Stimulated activated naive CD8-positive, alpha-beta T cell treated with anti-CD3 and anti-CD28 coated beads, Interleukin-15, Interleukin-2, amounts not matched to agents 100 U/mL and 50 U/mL, for 24 hours (primary cell): ENCODE measurements at regions not wholly inside any gene's neighbourhood (a gene's known extent, or its start where the extent isn't known, plus 50 kb on each side); places are given as distances from the start of the nearest gene placed in this dataset.
"Not testable (repeated sequence)": the region's sequence is repeated elsewhere in the genome, so short reads cannot be mapped to it uniquely, and the experiment has no call there.

Experiments
- ATAC-seq: fragments of 150-1000 bp; cut with Tn5 transposase; one replicate; pipeline ENCODE4 v1.10.0; 2021
- DNase-seq: peaks from one replicate; pipeline ENCODE4 v3.0.0; 2021

DNA sequence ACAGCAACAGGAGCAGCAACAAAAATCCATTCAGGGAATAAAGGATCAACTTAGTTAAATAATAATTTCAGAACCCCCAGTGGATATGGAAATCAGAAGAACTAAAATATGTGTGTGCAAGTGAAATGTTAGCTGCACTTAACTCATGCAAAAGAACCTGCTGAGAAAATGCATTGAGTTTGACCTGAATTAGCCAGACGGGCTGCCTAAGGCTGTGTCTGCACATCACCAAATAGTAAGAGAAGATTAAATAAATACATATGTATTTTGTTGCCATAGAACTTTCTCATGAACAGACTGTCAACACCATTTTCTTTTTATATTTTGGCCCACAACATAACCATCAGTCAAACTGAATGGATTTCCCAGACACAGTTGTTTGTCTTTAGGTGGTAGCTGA, 262.0 kb upstream of the PIK3C3 start:
- DNase-seq: no peak
- ATAC-seq: no peak

GRCh38 chr18:41690332-41691127, 264.5 kb upstream of the PIK3C3 start:
- DNase-seq (no peak), ATAC-seq (no peak)

- no peak for ATAC-seq
- no peak for DNase-seq
These were observed 267.9 kb upstream of the PIK3C3 start for GRCh38 chr18:41687138-41687537.

- DNase-seq: no peak
- ATAC-seq: no peak
These were observed 273.7 kb upstream of the PIK3C3 start for GRCh38 chr18:41681138-41681880.

DNA sequence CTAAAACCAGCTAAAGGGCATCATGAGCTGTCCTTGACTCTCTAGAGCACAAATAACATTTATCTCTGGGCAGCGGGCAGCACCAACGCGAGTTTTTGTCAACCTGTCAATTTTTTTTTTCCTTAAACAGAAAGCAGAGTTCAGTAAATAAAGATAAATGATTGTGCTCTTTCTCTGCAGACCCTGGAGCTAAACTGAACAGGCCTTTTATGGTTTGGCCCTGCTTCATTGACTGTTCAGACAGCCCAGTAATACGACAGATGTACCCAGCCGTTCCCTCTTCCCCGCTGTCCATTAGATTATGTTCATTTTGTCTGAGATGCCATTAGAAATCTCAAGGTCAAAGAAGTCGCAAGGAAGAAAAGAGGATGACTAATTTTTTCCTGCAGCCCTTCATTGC, 280.5 kb upstream of the PIK3C3 start:
- DNase-seq (no peak), ATAC-seq (no peak)

DNA sequence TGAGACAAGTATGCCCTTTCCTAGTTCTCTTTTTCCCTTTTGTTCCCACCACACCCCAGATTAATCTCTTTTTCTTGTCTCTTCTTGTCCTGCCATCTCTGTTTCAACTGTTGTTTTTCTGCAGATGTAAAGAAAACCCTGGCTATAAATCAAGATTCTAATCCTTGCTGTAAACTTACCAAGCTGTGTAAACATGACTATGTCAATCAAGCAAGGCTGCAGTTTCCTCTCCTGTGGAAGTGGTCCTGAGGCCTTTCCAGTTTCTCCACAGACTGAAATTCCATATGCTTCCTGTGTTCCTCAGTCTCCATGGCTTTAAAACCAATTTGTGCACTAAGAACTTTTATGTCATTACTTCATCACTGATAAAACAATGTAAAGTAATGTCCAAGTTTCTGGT, 288.8 kb upstream of the PIK3C3 start:
- DNase-seq: no peak
- ATAC-seq: no peak

- DNase-seq (no peak), ATAC-seq (no peak)
These were observed 289.8 kb upstream of the PIK3C3 start for GRCh38 chr18:41665210-41665609.

GRCh38 chr18:41660654-41661053, 294.4 kb upstream of the PIK3C3 start:
- no peak for DNase-seq
- ATAC-seq: no peak

DNA sequence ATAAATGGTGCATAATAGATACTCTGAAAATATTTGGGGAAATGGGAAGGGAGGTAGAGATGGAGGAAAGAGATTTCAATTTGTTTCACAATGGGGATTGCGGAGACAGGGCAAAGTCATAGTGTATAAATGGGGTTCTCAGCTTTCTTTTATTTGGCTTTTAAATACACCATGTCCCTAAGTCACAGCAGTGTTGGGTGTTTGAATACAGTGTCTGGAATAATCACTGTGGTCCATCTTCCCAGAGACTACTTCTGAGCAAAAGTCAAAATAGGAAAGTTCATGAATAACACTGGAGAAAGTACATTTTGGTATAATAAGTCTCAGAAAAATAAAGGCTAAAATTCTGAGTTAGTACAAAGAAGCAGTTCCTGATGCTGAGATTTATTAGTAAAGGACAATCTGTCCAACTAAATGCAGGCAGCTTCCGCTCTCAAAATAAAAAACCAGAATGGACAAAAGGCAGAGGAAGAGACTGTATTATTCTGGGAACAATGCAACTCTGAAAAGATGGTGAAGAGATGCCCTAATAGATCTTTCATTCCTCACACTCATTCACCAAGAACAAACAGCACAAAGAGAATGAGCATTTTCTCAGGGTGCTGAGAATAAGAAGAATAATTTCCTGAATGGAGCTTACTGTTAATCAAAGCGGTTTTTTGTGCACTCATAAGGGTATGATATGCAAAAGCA, 295.4 kb upstream of the PIK3C3 start:
- no peak for ATAC-seq

GRCh38 chr18:41657189-41657588, 297.8 kb upstream of the PIK3C3 start:
- ATAC-seq: no peak
- no peak for DNase-seq

More for the DNA sequence above, 295.4 kb upstream of the PIK3C3 start:
- no peak for DNase-seq

DNA sequence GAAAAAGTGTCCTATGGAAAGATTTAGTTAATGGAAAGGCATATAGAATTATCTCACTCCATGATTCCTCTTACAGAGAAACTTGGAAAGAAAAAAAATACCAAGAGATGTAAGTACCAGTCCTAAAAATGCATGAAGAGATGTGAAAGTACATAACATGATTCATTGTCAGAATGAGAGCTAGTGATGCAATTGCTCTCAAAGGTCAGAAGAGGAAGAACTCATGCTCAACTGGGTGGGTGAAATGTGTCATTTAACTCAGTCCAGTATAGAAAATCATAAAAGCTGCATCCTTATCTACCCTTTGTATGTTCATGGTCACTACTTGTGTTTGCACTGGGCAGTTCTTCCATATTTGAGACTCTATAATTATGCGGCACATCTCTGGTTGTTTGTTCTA, 300.0 kb upstream of the PIK3C3 start:
- ATAC-seq (no peak), DNase-seq (no peak)

- DNase-seq (no peak), ATAC-seq (no peak)
These were observed 307.1 kb upstream of the PIK3C3 start for GRCh38 chr18:41647914-41648313.

DNA sequence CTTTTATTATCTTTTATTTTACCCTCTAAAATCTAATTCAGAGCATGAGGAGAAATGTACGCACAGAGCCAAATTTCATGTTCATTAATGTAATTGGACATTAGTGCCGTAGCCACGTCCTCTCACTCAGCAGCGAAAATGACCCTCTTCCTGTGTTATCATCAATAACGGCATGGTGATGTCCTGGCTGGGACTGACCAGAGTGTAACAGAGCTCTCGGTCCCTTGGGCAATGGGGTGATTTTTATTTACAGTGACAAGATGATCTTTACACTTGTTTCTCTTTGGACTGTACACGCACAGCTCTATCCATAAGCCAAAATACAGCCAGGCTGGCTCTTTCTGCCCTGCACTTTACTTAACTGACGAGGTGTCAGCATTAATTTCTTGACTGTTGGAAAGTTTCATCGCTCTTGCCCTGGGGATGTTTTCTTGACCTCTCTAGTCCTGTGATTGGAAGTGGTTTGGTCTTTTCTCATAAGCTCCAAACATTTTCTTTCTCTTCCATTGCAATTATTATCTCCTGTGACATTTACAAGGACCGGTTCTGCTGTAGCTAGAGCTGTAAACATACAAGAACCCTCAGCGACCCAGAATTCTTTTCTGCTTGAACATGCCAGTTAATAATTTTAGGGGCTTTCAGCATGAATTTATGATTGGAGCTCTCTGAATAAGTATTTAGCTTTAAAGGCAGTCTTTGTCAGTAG, 308.0 kb upstream of the PIK3C3 start:
- DNase-seq (no peak), ATAC-seq (no peak)

DNA sequence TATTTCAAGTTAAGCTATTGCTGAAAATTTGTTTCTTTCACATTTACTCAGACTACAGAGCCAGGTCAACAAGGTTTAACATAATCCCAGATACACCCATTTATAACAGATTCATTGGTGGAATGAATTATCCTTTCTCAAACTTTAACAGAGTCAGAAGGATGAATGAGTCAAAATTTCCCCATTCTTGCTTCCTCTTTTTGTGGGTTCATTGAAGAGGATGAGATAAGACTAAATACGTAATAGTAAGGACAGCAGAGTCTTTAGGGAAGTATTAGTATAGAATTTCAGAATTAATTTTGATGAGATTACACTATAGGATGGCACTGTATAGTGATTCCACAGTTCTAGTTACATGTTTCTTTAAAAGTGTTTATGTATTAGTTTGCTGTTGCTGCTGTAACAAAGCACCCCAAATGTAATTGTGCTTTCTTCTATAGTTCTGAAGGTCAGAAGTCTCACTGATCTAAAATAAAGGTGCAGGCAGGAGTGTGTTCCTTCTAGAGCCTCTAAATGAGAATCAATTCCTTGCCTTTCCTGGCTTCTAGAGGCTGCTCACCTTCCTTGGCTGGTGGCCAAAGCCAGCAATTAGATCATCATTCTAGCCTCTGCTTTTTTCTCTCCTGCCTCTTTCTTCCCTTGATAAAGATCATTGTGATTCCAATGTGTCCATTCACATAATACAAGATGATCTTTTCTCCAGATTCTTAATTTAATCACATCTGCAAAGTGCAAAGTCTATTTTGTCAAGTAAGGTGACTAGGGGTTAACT, 309.3 kb upstream of the PIK3C3 start:
- ATAC-seq (no peak), DNase-seq (no peak)

- DNase-seq (no peak), ATAC-seq (no peak)
These were observed 310.6 kb upstream of the PIK3C3 start for GRCh38 chr18:41644466-41644865.

DNA sequence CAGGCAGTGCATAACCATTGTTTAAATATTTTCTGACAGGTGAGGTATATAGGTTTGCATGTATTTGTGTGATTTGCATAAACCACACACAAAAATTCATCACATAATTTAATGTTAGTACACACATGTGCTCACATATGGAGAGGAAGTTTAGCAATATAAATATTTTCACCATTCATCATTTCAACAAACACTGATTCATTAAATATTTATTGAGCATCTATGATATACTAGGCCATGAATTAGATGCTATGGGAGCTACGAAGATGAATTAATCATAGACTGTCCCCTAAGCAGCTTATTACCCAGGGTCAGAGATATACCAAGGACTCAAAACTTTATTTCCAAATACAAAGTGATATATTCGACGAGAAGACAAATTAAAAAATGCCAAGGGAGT, 311.6 kb upstream of the PIK3C3 start:
- no peak for DNase-seq
- no peak for ATAC-seq

DNA sequence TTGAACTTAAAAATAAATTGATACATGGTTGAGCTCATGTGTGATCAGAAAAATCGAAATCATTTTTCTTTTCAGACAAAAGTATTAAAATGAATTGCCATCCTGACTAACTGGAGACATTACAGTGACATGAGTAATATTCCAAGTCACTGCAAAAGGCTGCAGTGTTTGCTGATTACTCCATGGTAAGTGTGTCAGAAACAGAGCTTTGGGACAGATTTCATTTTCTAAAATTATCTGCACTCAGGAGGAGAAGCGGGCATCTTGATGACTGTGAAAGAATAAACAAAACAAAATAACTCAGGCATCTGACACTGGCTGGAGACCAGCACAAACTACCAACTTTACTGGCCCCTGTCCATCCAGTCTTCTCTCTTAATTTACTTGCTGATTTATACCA, 312.3 kb upstream of the PIK3C3 start:
- no peak for ATAC-seq

GRCh38 chr18:41639218-41639617, 315.8 kb upstream of the PIK3C3 start:
- DNase-seq (no peak), ATAC-seq (no peak)

More for the DNA sequence above, 312.3 kb upstream of the PIK3C3 start:
- DNase-seq: no peak

DNA sequence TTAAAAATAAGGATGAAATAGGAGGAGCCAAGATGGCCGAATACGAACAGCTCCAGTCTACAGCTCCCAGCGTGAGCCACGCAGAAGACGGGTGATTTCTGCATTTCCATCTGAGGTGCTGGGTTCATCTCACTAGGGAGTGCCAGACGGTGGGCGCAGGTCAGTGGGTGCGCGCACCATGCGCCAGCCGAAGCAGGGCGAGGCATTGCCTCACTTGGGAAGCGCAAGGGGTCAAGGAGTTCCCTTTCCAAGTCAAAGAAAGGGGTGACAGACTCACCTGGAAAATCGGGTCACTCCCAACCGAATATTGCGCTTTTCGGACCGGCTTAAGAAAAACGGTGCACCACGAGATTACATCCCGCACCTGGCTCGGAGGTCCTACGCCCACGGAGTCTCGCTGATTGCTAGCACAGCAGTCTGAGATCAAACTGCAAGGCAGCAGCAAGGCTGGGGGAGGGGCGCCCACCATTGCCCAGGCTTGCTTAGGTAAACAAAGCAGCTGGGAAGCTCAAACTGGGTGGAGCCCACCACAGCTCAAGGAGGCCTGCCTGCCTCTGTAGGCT, 323.2 kb upstream of the PIK3C3 start:
- not testable (repeated sequence) for DNase-seq, ATAC-seq

GRCh38 chr18:41630232-41630886, 324.7 kb upstream of the PIK3C3 start:
- DNase-seq (no peak), ATAC-seq (no peak)

DNA sequence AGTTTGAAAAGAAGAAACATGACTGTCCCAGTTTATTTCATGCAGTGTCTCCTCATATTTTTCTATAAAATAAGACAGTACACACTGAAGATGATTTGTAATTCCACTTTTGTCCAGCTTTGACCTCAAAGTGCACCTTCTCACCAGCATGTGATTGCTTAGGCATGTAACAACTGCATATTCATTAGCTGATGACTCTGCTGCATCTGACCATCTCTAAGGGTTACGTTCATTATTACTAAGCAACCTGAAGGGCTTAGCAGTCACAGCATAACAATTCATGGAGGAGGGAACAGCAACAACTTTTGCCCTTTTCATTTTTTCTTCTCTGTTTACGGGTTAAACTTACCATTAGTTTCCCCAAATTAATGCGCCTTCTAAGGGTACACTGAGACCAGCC, 330.6 kb upstream of the PIK3C3 start:
- no peak for DNase-seq
- ATAC-seq: no peak
